DMS79 (cell line): ENCODE measurements at regions not wholly inside any gene's neighbourhood (a gene's known extent, or its start where the extent isn't known, plus 50 kb on each side); places are given as distances from the start of the nearest gene placed in this dataset.

ENCODE experiments used
- DNase-seq: peaks from one replicate; lab custom pipeline; 2025; lab: John Stamatoyannopoulos, UW

- DNase-seq: no peak
Observed at GRCh38 chr13:99662678-99663077, 161.4 kb downstream of the TM9SF2 start.

GRCh38 chr13:99661791-99662190, 160.5 kb downstream of the TM9SF2 start:
- no peak for DNase-seq

GRCh38 chr13:99659866-99660554, 158.7 kb downstream of the TM9SF2 start:
- no peak for DNase-seq

GRCh38 chr13:99659226-99659625, 158.0 kb downstream of the TM9SF2 start:
- DNase-seq: peak; percentile 99

GRCh38 chr13:99658261-99658991, 157.2 kb downstream of the TM9SF2 start:
- peak; percentile 81 for DNase-seq

GRCh38 chr13:99657848-99658260, 156.6 kb downstream of the TM9SF2 start:
- DNase-seq: no peak

- DNase-seq: no peak
Observed at GRCh38 chr13:99656844-99657381, 155.6 kb downstream of the TM9SF2 start.

- DNase-seq: peak; percentile 85
Observed at GRCh38 chr13:99656092-99656745, 154.9 kb downstream of the TM9SF2 start.

GRCh38 chr13:99655351-99656091, 154.2 kb downstream of the TM9SF2 start:
- no peak for DNase-seq

GRCh38 chr13:99654076-99654475, 152.8 kb downstream of the TM9SF2 start:
- DNase-seq: no peak

- DNase-seq: no peak
Observed at GRCh38 chr13:99653526-99653925, 152.3 kb downstream of the TM9SF2 start.

- no peak for DNase-seq
Observed at GRCh38 chr13:99652901-99653300, 151.6 kb downstream of the TM9SF2 start.

- DNase-seq: no peak
Observed at GRCh38 chr13:99652141-99652540, 150.9 kb downstream of the TM9SF2 start.

GRCh38 chr13:99651016-99651415, 149.7 kb downstream of the TM9SF2 start:
- no peak for DNase-seq

- DNase-seq: no peak
Observed at GRCh38 chr13:99650410-99650809, 149.1 kb downstream of the TM9SF2 start.

- DNase-seq: no peak
Observed at GRCh38 chr13:99648927-99649326, 147.7 kb downstream of the TM9SF2 start.

GRCh38 chr13:99648066-99648665, 146.9 kb downstream of the TM9SF2 start:
- no peak for DNase-seq

GRCh38 chr13:99647596-99647985, 146.3 kb downstream of the TM9SF2 start:
- DNase-seq: no peak

- DNase-seq: no peak
Observed at GRCh38 chr13:99646866-99647595, 145.8 kb downstream of the TM9SF2 start.

- DNase-seq: no peak
Observed at GRCh38 chr13:99642841-99643240, 141.6 kb downstream of the TM9SF2 start.

- no peak for DNase-seq
Observed at GRCh38 chr13:99642006-99642405, 140.7 kb downstream of the TM9SF2 start.
